Panc1 (cell line): ENCODE measurements at regions not wholly inside any gene's neighbourhood (a gene's known extent, or its start where the extent isn't known, plus 50 kb on each side); places are given as distances from the start of the nearest gene placed in this dataset.

Source experiments
- ATAC-seq: fragments of 200-7000 bp; cut with Tn5 transposase; 2 replicates; pipeline ENCODE4 v1.9.1; 2020; ENCODE audit warnings: mild to moderate bottlenecking, moderate library complexity
- BruUV-seq: library from RNA; stranded (reverse); fragments of 400-500 nt; replicated peaks from 2 replicates; lab custom pipeline; 2021; lab: Mats Ljungman, UMichigan
- CTCF ChIA-PET: fragments of 300-600 bp; sonication (Branson Sonifier 250); formaldehyde crosslinking; loops from one replicate; lab custom pipeline; 2022; ENCODE audit warnings: antibody characterized with exemption; lab: Charles Lee
- POLR2A ChIA-PET: fragments of 300-600 bp; sonication (Branson Sonifier 250); formaldehyde crosslinking; loops from one replicate; lab custom pipeline; 2022; ENCODE audit warnings: antibody characterized with exemption; lab: Charles Lee
- DNase-seq: peaks from one replicate; pipeline ENCODE4 v3.0.0-alpha.2; 2010; ENCODE audit warnings: low read depth, low spot score
- H3K27ac ChIP-seq: 2 replicates; pipeline ENCODE4 v1.5.1; 2011; ENCODE audit warnings: mild to moderate bottlenecking, low read length, inconsistent platforms
- H3K27me3 ChIP-seq: fragments of 200-500 bp; sonication (Bioruptor generic); 2 replicates; pipeline ENCODE4 v1.6.0; 2014; ENCODE audit warnings: low read length, inconsistent platforms; ENCODE audit not compliant: control insufficient read depth, insufficient read depth
- H3K36me3 ChIP-seq: fragments of 200-500 bp; sonication (Bioruptor generic); 2 replicates; pipeline ENCODE4 v1.5.1; 2014; ENCODE audit warnings: inconsistent platforms, mild to moderate bottlenecking, low read length, moderate library complexity; ENCODE audit not compliant: control insufficient read depth, insufficient read depth
- H3K4me1 ChIP-seq: 2 replicates; pipeline ENCODE4 v1.5.1; 2011; ENCODE audit warnings: inconsistent platforms, mild to moderate bottlenecking, low read length, moderate library complexity; ENCODE audit not compliant: control insufficient read depth, insufficient read depth
- H3K4me3 ChIP-seq, 2 experiments: 2 replicates each; pipeline ENCODE4 v1.5.1; 2011 to 2012; ENCODE audit warnings: low read depth in 2 of 2, low read length in 2 of 2, mild to moderate bottlenecking in 2 of 2, inconsistent platforms in 1 of 2, moderate library complexity in 1 of 2
- H3K9me3 ChIP-seq: fragments of 200-500 bp; sonication (Bioruptor generic); 2 replicates; pipeline ENCODE4 v1.5.1; 2014; ENCODE audit warnings: low read depth, mild to moderate bottlenecking, inconsistent platforms, low read length, moderate library complexity; ENCODE audit not compliant: control insufficient read depth, insufficient read depth
- POLR2AphosphoS5 ChIP-seq: IDR thresholded peaks from 2 replicates; pipeline ENCODE4 v1.6.1; 2012; ENCODE audit warnings: mild to moderate bottlenecking, low read depth, low read length, moderate library complexity
- REST ChIP-seq, 2 experiments: IDR thresholded peaks; 2 replicates each; pipeline ENCODE4 v1.6.1; 2011 to 2012; ENCODE audit warnings: low read depth in 2 of 2, control low read depth in 1 of 2, low read length in 1 of 2, mild to moderate bottlenecking in 1 of 2, moderate library complexity in 1 of 2; ENCODE audit not compliant: insufficient read depth in 1 of 2
- SIN3A ChIP-seq: IDR thresholded peaks from 2 replicates; pipeline ENCODE4 v1.6.1; 2012; ENCODE audit warnings: low read depth, mild to moderate bottlenecking, low read length, moderate library complexity, borderline replicate concordance; ENCODE audit not compliant: insufficient read depth
- TCF7L2 ChIP-seq: IDR thresholded peaks from 2 replicates; pipeline ENCODE4 v1.6.1; 2011; ENCODE audit warnings: mild to moderate bottlenecking, low read depth, low read length, inconsistent platforms
- in situ Hi-C: cut with HindIII; loops from 2 replicates; pipeline ENCODE4 v1.10.0; 2016; ENCODE audit warnings: low sequenced_read_pairs, low pct_unique_long_range_greater_than_20kb
- intact Hi-C: fragments of 100-400 bp; cut with micrococcal nuclease; formaldehyde crosslinking; loops from one replicate; pipeline ENCODE4 v1.10.0; 2022; ENCODE audit not compliant: unreplicated experiment
- TF ChIP-seq, protein P1 (sequence below): fragments of 450-650 bp; IDR thresholded peaks from 2 replicates; pipeline ENCODE4 v1.5.1; 2017; ENCODE audit warnings: mild to moderate bottlenecking

DNA sequence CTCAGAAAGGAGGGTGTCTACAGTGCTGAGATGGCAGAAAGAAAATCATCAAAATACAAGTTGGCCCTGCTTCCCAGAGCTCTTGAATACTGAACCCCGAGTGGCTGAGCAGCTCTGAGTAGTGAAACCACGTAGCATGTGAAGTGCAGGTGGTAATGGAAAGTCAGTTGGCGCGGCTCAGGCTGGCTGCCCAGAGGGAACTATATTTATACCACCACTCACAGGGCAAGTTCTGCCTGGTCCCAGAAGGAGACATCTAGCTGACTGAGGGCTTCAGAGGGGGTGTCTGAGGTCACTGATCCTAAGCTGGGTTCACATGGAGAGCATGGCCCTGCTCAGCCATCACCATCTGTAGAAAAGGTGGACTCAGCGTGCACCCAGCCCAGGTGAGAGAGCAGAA lies 129.6 kb upstream of the AGBL1 start:
- DNase-seq: no peak
- H3K27ac ChIP-seq: no peak overlapping the region
- in situ Hi-C loops: no loop called here
- POLR2A ChIA-PET: no interaction called here
- intact Hi-C loops: no loop called here
- BruUV-seq: no TSS peak
- no peaks in the 10 kb centered on the region for H3K27me3 ChIP-seq
- CTCF ChIA-PET: no interaction called here
- no peaks in the 10 kb centered on the region for H3K4me1 ChIP-seq
- TF ChIP-seq REST (IDR thresholded peaks at IDR 0.05; ENCODE audit: insufficient read depth in 1 of 2, low read depth in 2 of 2, low read length in 1 of 2) (no peak), SIN3A (no peak), TCF7L2 (no peak), POLR2AphosphoS5 (no peak)
- TF ChIP-seq, protein P1, sequence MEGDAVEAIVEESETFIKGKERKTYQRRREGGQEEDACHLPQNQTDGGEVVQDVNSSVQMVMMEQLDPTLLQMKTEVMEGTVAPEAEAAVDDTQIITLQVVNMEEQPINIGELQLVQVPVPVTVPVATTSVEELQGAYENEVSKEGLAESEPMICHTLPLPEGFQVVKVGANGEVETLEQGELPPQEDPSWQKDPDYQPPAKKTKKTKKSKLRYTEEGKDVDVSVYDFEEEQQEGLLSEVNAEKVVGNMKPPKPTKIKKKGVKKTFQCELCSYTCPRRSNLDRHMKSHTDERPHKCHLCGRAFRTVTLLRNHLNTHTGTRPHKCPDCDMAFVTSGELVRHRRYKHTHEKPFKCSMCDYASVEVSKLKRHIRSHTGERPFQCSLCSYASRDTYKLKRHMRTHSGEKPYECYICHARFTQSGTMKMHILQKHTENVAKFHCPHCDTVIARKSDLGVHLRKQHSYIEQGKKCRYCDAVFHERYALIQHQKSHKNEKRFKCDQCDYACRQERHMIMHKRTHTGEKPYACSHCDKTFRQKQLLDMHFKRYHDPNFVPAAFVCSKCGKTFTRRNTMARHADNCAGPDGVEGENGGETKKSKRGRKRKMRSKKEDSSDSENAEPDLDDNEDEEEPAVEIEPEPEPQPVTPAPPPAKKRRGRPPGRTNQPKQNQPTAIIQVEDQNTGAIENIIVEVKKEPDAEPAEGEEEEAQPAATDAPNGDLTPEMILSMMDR: no peak
- H3K9me3 ChIP-seq: no peaks in the 10 kb centered on the region
- no peak for ATAC-seq
- no peak overlapping the region for H3K4me3 ChIP-seq
- H3K36me3 ChIP-seq: no peaks in the 10 kb centered on the region

GRCh38 chr15:85954586-85954985 lies 125.1 kb upstream of the AGBL1 start:
- ChIA-PET CTCF (no interaction called here), POLR2A (no interaction called here)

More at GRCh38 chr15:85954586-85954985, 125.1 kb upstream of the AGBL1 start:
- Histone ChIP-seq H3K9me3 (no peaks in the 10 kb centered on the region), H3K27ac (no peak overlapping the region), H3K36me3 (no peaks in the 10 kb centered on the region), H3K4me3 (no peak overlapping the region), H3K27me3 (0 out of 2 replicates have a peak, but pooled peaks cover 2% of the 10 kb centered on the region), H3K4me1 (no peaks in the 10 kb centered on the region)
- DNase-seq: no peak
- in situ Hi-C loops (no loop called here), intact Hi-C loops (no loop called here)
- no TSS peak for BruUV-seq
- ATAC-seq: no peak
- TF ChIP-seq POLR2AphosphoS5: no peak
- TF ChIP-seq TCF7L2: no peak
- TF ChIP-seq, protein P1: no peak
- TF ChIP-seq SIN3A: no peak
- no peak for TF ChIP-seq REST (IDR thresholded peaks at IDR 0.05; ENCODE audit: insufficient read depth in 1 of 2, low read depth in 2 of 2, low read length in 1 of 2)
